H9 (cell line): ENCODE measurements at regions not wholly inside any gene's neighbourhood (a gene's known extent, or its start where the extent isn't known, plus 50 kb on each side); places are given as distances from the start of the nearest gene placed in this dataset.

Experiments
- DNase-seq: peaks from one replicate; pipeline ENCODE4 v3.0.0-alpha.2; 2017
- H2AFZ ChIP-seq: one replicate; pipeline ENCODE4 v1.6.1; 2013; ENCODE audit warnings: mild to moderate bottlenecking, low read length, control low read depth, moderate library complexity
- H2AK5ac ChIP-seq: 2 replicates; pipeline ENCODE4 v1.6.1; 2013; ENCODE audit warnings: low read length, control low read depth, mixed read lengths; ENCODE audit not compliant: insufficient read length
- H2BK120ac ChIP-seq: one replicate; pipeline ENCODE4 v1.6.1; 2013; ENCODE audit warnings: low read depth, mild to moderate bottlenecking, low read length, control low read depth, inconsistent platforms; ENCODE audit not compliant: poor library complexity, severe bottlenecking
- H2BK12ac ChIP-seq: 2 replicates; pipeline ENCODE4 v1.6.1; 2013; ENCODE audit warnings: low read length, control low read depth, mixed read lengths, low read depth; ENCODE audit not compliant: insufficient read length
- H2BK15ac ChIP-seq: 2 replicates; pipeline ENCODE4 v1.6.1; 2013; ENCODE audit warnings: low read depth, low read length, control low read depth
- H2BK20ac ChIP-seq: one replicate; pipeline ENCODE4 v1.6.1; 2013; ENCODE audit warnings: low read depth, mild to moderate bottlenecking, low read length, control low read depth, inconsistent platforms; ENCODE audit not compliant: poor library complexity, severe bottlenecking
- H2BK5ac ChIP-seq: 2 replicates; pipeline ENCODE4 v1.6.1; 2013; ENCODE audit warnings: low read length, control low read depth, mixed read lengths; ENCODE audit not compliant: insufficient read length
- H3K14ac ChIP-seq: 2 replicates; pipeline ENCODE4 v1.6.1; 2013; ENCODE audit warnings: low read length, control low read depth; ENCODE audit not compliant: insufficient read depth
- H3K18ac ChIP-seq: 2 replicates; pipeline ENCODE4 v1.6.1; 2013; ENCODE audit warnings: low read depth, mild to moderate bottlenecking, mixed read lengths, low read length, control low read depth; ENCODE audit not compliant: insufficient read length
- H3K23ac ChIP-seq: 2 replicates; pipeline ENCODE4 v1.6.1; 2013; ENCODE audit warnings: low read length, control low read depth, mixed read lengths, low read depth; ENCODE audit not compliant: insufficient read length
- H3K23me2 ChIP-seq: 2 replicates; pipeline ENCODE4 v1.6.1; 2013; ENCODE audit warnings: low read depth, mild to moderate bottlenecking, mixed read lengths, low read length, control low read depth; ENCODE audit not compliant: insufficient read length, poor library complexity, severe bottlenecking
- H3K27ac ChIP-seq: 2 replicates; pipeline ENCODE4 v1.5.1; 2013; ENCODE audit warnings: low read length, control low read depth, mixed read lengths, low read depth; ENCODE audit not compliant: insufficient read length
- H3K27me3 ChIP-seq: 2 replicates; pipeline ENCODE4 v1.6.1; 2013; ENCODE audit warnings: low read length, control low read depth, inconsistent platforms; ENCODE audit not compliant: insufficient read depth
- H3K4ac ChIP-seq: 2 replicates; pipeline ENCODE4 v1.6.1; 2013; ENCODE audit warnings: low read depth, mild to moderate bottlenecking, control low read depth, inconsistent platforms, low read length, moderate library complexity
- H3K4me1 ChIP-seq: 2 replicates; pipeline ENCODE4 v1.6.1; 2013; ENCODE audit warnings: low read length, control low read depth, inconsistent platforms; ENCODE audit not compliant: insufficient read depth
- H3K4me2 ChIP-seq: 2 replicates; pipeline ENCODE4 v1.6.1; 2013; ENCODE audit warnings: low read length, control low read depth, mixed read lengths; ENCODE audit not compliant: insufficient read length, insufficient read depth
- H3K56ac ChIP-seq: 2 replicates; pipeline ENCODE4 v1.6.1; 2013; ENCODE audit warnings: low read depth, mild to moderate bottlenecking, mixed read lengths, low read length, control low read depth; ENCODE audit not compliant: insufficient read length
- H3K79me1 ChIP-seq: 2 replicates; pipeline ENCODE4 v1.6.1; 2013; ENCODE audit warnings: low read depth, mild to moderate bottlenecking, moderate library complexity, low read length, control low read depth, inconsistent platforms; ENCODE audit not compliant: insufficient read depth, poor library complexity, severe bottlenecking
- H3K79me2 ChIP-seq: 2 replicates; pipeline ENCODE4 v1.6.1; 2013; ENCODE audit warnings: low read length, control low read depth, inconsistent platforms; ENCODE audit not compliant: insufficient read depth
- H3K9ac ChIP-seq: 2 replicates; pipeline ENCODE4 v1.6.1; 2013; ENCODE audit warnings: low read length, control low read depth, mixed read lengths; ENCODE audit not compliant: insufficient read length; ENCODE audit errors: extremely low read depth
- H3K9me3 ChIP-seq: one replicate; pipeline ENCODE4 v1.6.1; 2013; ENCODE audit warnings: low read depth, low read length, inconsistent platforms; ENCODE audit not compliant: control insufficient read depth
- H3T11ph ChIP-seq: one replicate; pipeline ENCODE4 v1.6.1; 2013; ENCODE audit warnings: mild to moderate bottlenecking, low read length, control low read depth, inconsistent platforms
- H4K20me1 ChIP-seq: one replicate; pipeline ENCODE4 v1.6.1; 2013; ENCODE audit not compliant: control insufficient read depth, insufficient read length, insufficient read depth
- H4K5ac ChIP-seq: 2 replicates; pipeline ENCODE4 v1.6.1; 2013; ENCODE audit warnings: low read depth, mild to moderate bottlenecking, mixed read lengths, low read length, control low read depth; ENCODE audit not compliant: insufficient read length
- H4K8ac ChIP-seq: replicated peaks from 2 replicates; pipeline ENCODE4 v1.6.1; 2013; ENCODE audit warnings: low read length, control low read depth, mixed read lengths, low read depth; ENCODE audit not compliant: insufficient read length
- H4K91ac ChIP-seq: 2 replicates; pipeline ENCODE4 v1.6.1; 2013; ENCODE audit warnings: low read depth, mild to moderate bottlenecking, moderate library complexity, mixed read lengths, low read length, control low read depth; ENCODE audit not compliant: insufficient read length
- H3K27ac Mint-ChIP-seq, 3 experiments: 2 replicates in 2 of 3; 3 replicates in 1 of 3; pipeline ENCODE4 v1.8.0; 2020 to 2021; ENCODE audit warnings: mixed read lengths in 3 of 3, mild to moderate bottlenecking in 1 of 3, moderate library complexity in 1 of 3
- H3K27me3 Mint-ChIP-seq: 2 replicates; pipeline ENCODE4 v1.8.0; 2021; ENCODE audit warnings: low read depth, mild to moderate bottlenecking, moderate library complexity, mixed read lengths
- H3K36me3 Mint-ChIP-seq, 3 experiments: 2 replicates in 2 of 3; 3 replicates in 1 of 3; pipeline ENCODE4 v1.8.0; 2020 to 2021; ENCODE audit warnings: low read depth in 3 of 3, mixed read lengths in 3 of 3; ENCODE audit not compliant: insufficient read depth in 1 of 3
- H3K4me1 Mint-ChIP-seq, 2 experiments: 2 replicates each; pipeline ENCODE4 v1.8.0; 2020; ENCODE audit warnings: mixed read lengths in 2 of 2
- H3K4me3 Mint-ChIP-seq, 2 experiments: 2 replicates in 1 of 2; 3 replicates in 1 of 2; pipeline ENCODE4 v1.8.0; 2020 to 2021; ENCODE audit warnings: mild to moderate bottlenecking in 2 of 2, mixed read lengths in 2 of 2, moderate library complexity in 1 of 2
- H3K9me3 Mint-ChIP-seq, 2 experiments: 2 replicates in 1 of 2; 3 replicates in 1 of 2; pipeline ENCODE4 v1.8.0; 2020; ENCODE audit warnings: mild to moderate bottlenecking in 2 of 2, mixed read lengths in 2 of 2, moderate library complexity in 1 of 2
- CTCF ChIP-seq: fragments of 200-600 bp; sonication (generic); conservative IDR thresholded peaks from 3 replicates; pipeline ENCODE4 v1.8.0; 2021; ENCODE audit warnings: antibody characterized with exemption, mild to moderate bottlenecking

- no peaks in the 10 kb centered on the region for H3K79me2 ChIP-seq
- no peak overlapping the region for H3K56ac ChIP-seq
- H3K27me3 Mint-ChIP-seq: no peaks in the 10 kb centered on the region
- no peak overlapping the region for H3K14ac ChIP-seq
- no peak overlapping the region for H3T11ph ChIP-seq
- H3K36me3 Mint-ChIP-seq: no peaks in the 10 kb centered on the region
- no peak overlapping the region for H2BK12ac ChIP-seq
- no peaks in the 10 kb centered on the region for H4K20me1 ChIP-seq
- no peak overlapping the region for H3K18ac ChIP-seq
- DNase-seq: no peak
- H3K9me3 Mint-ChIP-seq: no peaks in the 10 kb centered on the region
- H3K27ac Mint-ChIP-seq: no peak overlapping the region; a peak in 1 of 7 replicates
- H3K23me2 ChIP-seq: no peaks in the 10 kb centered on the region
- H3K4me3 Mint-ChIP-seq: no peak overlapping the region
- no peak overlapping the region for H4K8ac ChIP-seq
- H2BK20ac ChIP-seq: no peak overlapping the region
- H4K91ac ChIP-seq: no peak overlapping the region
- H3K4ac ChIP-seq: no peak overlapping the region
- no peak overlapping the region for H2AFZ ChIP-seq
- no peak overlapping the region for H3K27ac ChIP-seq
- no peak overlapping the region for H2AK5ac ChIP-seq
- no peak overlapping the region for H4K5ac ChIP-seq
- no peak overlapping the region for H2BK120ac ChIP-seq
- no peaks in the 10 kb centered on the region for H3K9me3 ChIP-seq
- no peaks in the 10 kb centered on the region for H3K79me1 ChIP-seq
- H3K4me2 ChIP-seq: no peak overlapping the region
- no peaks in the 10 kb centered on the region for H3K27me3 ChIP-seq
- H2BK15ac ChIP-seq: no peak overlapping the region
- no peak overlapping the region for H2BK5ac ChIP-seq
- no peaks in the 10 kb centered on the region for H3K4me1 ChIP-seq
- no peak for TF ChIP-seq CTCF
- no peak overlapping the region for H3K23ac ChIP-seq
- no peaks in the 10 kb centered on the region; a peak in 2 of 4 replicates for H3K4me1 Mint-ChIP-seq
- H3K9ac ChIP-seq: no peak overlapping the region
Observed at GRCh38 chr14:83425138-83425537, 1891.5 kb upstream of the SEL1L start.
